Midbrain (tissue), 1 donor: ENCODE measurements at regions not wholly inside any gene's neighbourhood (a gene's known extent, or its start where the extent isn't known, plus 50 kb on each side); places are given as distances from the start of the nearest gene placed in this dataset.

Experiments
- DNase-seq: peaks from one replicate; lab custom pipeline; 2025; lab: John Stamatoyannopoulos, UW

DNA sequence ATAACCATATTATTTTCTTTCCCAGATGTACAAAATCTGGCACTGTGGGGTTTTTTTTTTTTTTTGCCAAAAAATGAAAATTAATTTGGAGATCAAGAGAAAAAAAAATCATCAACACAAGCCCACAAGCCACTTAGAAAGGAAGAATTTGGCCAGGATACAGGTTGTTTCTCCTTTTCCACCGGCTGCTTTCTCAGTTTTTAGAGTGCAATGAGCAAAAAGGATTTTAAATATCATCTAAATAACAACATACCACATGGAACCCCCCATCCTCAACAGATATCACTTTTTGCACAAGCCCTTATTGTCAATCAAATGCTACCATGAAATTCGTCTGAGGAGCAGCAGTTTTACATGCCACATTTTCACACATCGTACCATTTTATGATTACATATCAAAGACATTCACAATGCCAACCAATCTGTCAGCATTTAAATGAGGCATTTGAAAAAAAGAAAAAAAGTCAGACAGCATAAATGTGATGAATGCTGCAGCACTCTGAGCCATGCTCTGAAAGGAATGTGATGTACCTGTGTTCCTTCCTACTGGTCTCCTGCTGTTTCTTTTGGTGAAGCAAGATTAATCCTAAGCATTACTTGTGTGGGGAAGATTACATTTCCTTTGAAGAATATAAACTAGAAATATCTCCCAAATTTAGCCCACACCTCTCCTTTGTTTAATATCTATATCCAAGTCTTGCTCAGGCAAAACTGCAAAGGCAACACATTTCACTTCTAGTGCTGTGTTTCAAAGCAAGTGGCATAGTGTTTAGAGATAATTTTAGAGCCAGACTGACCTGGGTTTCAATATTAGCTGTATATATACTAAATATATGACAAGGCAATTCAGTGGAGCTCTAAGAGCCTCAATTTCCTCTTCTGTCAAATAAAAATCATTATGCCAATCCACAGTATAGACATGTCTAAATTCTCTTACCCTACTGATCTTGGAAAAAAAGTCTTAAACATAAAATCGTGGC is 391.3 kb downstream of the CMPK2 start:
- no peak for DNase-seq

DNA sequence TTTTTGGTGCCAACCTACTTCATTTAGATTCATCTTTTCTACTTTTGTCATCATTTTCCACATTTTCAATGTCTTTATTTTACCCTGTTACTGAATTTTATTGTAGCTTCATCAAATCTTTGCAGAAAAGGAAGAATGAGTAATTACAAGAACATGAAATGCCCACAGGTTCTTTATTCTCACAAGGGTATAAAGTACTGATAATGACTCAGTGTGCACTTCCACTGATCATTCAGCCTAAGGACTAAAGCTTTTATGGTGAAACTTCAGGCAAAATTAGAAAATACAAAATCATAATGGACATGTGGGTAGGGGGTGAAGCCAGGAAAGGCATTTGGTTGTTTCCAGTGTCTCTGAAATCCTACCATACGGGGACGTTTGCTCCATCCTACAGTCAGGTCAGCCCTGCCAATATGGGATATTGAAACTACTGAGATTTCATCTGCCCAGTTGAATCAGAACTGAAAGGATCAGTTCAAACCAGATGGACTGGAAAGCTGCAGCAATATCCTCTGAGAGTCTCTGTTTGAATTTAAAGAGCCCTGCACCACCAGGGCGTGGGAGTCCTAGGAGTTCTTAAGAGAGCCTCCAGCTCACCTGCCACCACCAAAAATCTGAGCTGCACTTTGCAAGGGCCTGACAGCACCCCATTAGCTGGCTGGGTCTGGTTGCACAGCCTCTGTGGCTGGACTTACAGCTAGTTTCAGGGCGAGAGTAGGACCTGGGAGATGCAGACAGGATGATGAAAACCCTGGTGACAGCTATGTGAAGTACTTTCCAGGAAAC is 390.4 kb downstream of the CMPK2 start:
- DNase-seq, result no peak

DNA sequence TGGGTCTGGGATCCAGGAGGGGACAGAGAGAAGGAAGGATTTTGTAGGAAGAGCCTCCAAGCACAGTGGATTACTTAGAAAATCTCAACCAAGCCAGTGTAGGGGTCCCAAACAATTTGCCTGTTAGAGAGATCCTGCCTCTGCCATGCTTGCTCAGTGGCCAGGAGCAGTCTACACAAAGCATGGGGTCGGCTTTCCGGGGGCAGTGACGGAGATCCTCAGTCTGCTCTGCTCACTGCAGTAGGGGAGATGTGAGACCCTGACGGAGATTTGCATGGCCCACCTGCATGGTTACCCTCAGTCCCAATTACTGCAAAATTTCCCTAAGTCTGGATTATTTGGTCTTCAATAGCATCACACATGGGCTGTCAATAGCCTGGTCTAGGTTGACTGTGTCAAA is 385.2 kb downstream of the CMPK2 start:
- no peak for DNase-seq

DNA sequence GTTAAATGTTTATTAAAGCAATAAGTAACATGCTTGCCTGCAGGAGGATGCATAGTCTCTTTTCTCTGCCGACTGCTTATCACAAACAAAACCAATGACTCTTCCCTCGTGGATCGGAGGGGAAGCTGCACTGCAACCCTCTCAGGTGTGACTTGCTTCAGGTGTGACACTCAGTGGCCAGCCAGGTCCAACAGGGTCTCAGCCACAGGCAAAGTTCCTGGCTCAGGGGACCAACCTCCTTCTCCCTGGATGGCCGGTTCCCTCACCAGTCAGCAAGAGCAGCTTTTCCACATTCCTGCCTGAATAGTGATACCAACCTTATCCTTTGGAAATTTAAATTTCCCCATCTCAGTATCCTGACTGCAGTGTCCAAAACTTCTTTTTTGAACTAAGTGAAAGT is 383.5 kb downstream of the CMPK2 start:
- DNase-seq, result no peak

DNA sequence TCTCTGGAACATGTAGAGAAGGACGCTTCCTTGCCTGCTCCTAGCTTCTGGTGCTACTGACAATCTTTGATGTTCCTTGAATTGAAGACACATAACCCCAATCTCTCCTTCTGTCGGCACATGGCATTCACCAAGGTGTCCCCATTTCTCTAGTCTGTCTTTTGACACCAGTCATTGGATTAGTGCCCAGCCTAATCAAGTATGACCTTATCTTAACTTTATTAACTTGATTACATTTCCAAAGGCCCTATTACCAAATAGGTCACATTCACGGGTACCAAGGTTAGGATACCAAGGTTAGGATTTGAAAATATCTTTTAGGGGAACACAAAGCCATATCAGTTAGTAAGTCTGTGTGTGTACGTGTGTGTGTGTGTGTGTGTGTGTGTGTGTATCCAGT is 377.9 kb downstream of the CMPK2 start:
- DNase-seq, result no peak

DNA sequence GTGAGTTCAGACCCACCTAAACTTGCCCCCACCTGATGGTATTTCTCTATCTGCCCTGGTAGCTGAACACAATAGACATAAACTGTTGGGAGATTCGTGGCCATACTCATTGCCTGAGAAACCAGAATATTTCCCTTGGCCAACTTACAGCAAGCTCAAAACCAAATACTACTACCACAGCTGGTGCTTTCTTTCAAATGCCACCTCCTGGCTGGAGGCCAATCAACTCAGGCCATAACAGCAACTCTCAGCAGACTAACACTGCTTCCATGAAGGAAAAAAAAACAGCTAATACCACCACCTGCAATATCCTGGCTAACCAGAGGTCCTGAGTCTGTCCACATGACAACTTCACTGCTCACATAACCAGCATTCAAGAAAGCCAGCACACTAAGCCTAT is 373.1 kb downstream of the CMPK2 start:
- no peak for DNase-seq

DNA sequence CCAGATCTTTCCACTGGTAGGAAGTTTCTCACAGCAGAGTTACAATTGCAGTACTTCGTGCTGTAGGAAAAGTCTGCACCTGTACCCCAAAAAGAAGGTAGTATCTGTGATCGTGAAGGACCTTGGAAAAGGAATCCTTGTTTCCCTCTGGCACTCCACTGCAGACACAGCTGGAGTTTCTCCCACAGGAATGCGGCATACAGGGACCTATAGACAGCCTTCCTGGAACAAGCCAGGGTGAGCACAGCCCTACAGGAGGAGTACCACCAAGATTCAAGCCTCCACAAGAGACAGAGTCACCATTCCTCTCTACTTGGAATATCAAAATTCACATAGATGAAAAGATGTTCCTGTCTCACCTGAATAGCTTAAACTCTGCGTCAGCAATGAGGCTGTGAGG is 372.4 kb downstream of the CMPK2 start:
- DNase-seq, result no peak

DNA sequence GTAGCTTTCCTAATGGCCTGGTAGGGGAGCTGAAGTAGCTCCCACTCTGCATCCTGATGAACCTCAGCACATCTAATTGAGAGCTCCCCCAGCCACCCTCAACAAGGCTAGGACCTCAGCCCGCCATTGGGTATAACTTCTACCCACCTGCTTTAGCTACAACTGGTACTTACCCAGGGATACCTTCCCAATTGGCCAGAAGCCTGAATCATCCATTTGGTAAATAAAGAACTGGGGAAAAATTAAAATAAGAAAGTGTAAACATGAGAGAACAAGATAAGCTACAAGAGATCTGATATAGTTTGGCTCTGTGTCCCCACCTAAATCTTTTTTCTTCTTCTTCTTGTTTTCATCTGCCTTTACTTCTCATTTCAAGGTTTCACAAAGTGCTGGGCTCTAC is 372.0 kb downstream of the CMPK2 start:
- no peak for DNase-seq

DNA sequence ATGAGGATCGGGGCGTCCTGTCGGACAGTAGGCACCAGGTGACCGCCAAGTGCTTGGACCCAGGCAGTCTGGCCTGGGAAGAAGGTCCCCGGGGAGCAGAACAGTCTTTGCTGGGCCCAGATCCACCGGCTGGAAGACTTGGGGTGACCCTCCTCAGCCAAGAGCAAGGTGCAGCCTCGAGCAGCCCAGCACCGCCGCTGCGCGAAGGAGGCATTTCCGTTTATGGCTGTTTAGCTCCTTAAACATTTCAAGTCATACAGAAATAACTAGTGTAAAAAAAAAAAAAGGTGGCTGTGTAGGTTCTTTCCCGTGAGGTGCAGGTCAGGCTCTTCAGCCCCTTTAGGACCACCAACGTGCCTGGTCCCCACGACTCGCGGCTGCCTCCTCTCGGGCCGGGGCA is 370.2 kb downstream of the CMPK2 start:
- no peak for DNase-seq

DNA sequence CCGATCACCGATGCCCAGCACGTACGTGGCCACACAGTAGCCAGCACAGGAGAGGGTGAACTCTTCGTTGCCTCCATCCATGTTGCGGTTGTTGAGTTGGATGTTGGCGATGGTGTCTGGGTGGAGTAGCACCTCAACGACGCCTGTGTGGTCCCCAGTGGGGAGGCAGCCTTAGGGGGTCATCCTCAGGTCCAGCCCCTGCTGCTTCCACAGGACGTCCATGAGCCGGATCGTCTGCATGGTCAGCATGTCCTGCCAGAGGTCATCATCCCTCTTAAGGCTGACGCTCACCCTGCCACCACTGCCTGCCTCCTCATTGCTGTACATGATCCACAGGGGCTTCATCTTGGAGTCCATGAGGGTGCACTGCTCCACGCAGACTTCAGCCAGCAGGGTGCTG is 369.3 kb downstream of the CMPK2 start:
- DNase-seq, result no peak

DNA sequence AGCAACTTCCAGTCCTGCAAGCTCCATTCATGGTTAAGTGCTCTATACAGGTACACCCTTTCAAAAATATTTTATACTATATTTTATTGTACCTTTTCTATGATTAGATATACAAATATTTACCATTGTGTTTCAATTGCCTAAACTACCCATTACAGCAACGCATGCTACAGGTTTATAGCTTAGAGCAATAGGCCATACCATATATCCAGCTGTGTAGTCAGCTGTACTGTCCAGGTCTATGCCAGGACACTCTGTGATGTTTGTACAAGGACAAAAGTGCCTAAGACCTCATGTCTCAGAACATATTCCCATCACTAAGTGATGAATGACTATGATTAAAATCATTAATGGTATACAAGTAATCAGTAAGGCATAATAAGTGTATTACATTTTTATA is 368.7 kb downstream of the CMPK2 start:
- no peak for DNase-seq

DNA sequence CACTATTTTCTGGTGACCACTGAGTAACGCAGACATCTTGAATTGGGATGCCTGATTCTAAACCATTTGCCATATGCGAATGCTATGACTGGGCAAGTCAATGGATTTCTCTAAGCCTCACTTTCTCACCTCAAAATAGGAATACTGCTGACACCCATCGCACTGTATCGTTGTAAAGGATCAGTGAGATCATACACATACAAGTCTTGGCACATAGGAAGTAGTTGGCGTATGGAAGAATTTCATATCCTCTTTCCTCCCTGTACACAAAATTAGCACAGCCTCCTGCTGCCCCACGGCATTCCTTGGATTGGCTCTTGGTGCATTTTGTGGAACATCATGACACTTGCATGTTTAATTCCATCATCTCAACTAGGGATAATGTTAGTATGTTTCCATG is 366.9 kb downstream of the CMPK2 start:
- no peak for DNase-seq

DNA sequence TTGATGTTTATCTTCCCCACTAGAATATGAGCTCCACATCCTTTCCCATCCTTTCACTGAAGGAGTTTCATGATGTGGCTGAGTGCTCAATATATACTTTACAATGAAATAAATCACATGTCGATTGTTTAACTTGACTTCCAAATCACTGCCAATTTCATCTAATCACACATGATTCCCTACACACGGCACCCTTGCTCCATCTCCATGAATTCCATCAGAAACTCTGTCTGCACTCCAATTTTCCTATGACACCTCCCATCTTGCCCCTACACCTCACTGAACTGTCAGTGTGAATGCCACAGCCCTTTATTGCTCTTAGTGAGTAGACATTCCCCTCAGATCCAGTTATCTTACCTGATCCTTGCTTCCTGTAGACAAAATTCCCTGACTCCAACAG is 366.0 kb downstream of the CMPK2 start:
- DNase-seq, result no peak

DNA sequence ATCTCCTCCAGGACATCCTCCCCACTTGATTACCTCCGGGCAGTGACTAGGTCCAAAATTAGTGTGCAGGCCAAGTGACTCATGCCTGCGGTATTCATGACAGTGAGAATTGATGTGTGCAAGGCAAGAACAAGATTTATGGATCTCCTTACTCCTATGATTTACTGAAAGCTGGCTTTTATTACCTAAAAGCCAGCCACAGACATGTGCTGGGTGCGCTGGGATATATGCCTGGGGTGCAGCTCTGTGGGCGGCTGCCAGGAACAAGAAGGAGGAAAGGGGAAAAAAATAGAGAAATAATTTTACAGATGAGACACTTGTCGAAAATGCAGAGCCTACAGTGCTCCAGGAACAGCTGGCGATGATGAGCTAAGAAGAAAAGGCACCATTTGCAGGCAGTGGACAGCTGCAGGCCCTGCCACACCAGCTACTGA is 359.3 kb downstream of the CMPK2 start:
- DNase-seq, result no peak

DNA sequence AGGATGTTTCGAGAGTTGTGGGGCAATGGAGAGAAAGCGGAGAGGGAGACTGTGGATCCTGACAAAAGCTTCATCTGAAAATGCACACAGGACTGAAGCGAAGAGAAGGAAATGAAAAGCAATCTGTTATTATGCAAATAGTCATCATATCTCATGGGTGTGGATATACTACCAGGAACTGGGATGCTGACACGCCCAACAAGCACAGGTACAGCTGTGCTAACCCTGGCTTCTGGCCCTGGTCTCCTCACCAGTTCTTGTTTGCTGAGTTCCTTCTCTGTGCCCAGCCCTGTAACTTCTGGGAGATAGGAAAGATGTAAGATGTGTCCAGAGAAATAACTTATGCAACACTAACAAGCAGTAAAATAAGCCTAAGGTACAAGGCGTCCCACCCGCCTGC is 358.8 kb downstream of the CMPK2 start:
- DNase-seq, result no peak

DNA sequence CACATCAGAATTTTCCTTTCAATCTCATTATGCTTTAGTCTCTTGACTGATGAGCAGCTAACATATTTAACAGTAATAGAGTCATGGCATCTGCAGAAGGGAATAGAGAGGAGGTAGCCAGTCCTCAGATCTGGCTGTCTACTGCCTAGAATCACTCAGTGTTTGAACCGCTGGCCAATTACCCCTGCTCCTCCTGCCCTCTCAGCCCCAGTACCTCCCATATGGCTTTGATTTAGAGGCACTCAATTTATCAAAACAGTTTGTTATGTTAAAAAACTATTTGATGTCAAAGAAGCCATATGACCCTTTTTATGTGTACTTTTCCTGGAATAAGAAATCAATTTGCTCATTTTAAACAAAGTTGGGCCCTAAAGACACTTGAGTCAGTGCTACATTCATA is 355.2 kb downstream of the CMPK2 start:
- DNase-seq, result no peak

DNA sequence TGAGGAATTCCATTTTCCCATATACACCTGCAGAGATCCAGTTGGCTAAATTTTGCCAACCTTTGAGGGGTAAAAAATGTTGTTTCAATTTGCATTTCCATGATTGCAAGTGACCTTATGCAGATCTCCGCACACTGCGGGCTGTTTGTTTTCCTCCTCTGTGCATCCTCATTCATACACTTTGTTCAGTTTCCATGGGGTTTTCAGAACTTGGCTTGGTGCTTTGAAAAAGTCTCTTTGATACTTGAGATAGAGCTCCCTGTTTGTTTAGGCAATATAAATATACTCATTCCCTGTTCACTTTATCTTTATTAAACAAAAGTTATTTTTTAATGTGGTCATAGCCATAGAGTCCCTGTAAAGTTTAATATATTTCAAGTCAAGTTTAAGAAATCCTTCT is 353.1 kb downstream of the CMPK2 start:
- no peak for DNase-seq

DNA sequence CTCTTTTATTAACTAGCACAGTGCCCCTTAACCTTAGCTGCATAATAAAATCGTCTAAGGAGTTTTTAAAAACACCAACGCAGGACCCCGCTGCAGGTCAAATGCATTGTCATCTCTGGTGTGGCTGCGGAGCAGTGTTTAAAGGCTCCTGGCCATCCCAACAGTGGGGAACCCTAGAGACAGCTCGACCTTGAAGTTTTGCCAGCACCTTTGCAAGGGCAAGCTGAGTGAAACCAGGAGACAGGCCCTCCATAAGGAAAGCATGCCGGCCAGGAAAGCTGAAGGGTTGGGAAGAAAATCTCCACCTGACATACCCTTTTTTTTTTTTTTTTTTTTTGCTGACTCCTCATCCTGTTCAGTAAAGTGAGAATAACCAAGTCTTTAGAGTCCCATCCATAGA is 349.0 kb downstream of the CMPK2 start:
- no peak for DNase-seq

DNA sequence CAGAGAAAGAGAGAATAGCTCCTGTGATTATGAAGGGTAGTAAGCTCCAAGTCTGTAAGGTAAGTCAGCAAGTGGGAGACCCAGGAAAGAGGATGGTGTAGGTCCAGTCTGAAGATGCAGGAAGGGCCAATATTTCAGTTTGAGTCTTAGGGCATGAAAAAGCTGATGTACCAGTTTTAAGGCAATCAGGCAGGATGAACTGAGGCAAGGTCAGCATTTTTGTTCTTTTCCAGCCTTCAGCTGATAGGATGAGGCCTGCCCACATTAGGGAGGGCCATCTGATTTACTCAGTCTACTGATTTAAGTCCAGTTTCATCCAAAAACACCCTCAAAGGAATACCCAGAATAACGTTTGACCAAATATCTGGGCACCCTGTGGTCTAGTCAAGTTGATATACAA is 347.3 kb downstream of the CMPK2 start:
- DNase-seq, result no peak

DNA sequence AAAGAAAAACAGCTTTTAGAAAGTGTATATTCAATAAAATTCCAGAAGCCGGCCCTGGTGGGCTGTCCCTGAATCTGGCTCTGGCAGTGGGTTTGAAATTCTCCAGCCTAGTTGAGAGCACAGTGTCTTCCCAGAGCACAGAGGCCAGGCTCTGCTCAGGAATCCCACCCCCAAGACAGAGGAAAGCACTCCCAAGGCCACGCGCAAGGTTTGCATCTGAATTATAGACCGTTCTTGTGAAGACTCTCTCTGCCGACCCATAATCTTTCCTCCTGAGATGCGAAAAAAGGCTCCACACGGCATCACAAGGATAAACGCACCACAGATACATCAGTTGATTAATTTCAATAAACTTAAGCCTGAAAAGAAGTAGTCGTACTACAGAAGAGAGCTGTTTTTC is 342.2 kb downstream of the CMPK2 start:
- DNase-seq, result no peak

DNA sequence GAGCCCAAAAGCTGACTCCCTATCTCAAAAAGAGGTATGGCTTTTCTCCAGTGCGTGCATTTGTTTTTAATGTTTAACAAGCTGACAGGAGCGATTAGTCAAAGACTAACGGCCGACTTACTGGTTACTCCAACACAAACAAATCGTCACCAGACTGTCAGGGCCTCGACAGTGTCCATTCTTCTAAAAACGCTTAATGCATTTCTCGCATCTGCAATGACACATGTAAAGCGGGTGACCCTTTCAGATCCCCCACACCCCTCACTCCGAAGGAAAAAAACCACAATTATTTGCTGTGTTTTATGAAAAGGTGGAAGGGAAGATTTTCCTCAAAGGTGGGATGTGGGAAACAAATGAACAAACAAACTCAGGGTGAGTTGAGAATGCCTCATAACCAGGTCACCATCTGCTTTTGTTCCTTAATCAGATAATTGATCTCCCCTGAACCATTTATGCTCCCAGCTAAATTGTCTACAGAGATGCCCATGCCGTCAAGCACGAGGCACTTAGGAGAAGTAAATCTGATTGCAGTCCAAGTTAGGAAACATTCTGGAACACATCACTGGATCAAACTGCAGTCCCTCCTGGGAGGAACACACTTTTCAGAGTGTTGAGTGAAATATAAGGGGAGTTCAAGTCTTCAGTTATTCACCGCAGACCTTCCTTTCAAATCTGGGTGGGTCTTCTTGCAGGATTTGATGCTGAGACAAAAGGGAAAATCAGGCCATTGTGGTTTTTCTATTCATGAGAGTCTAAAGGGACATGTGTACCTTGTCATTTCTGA is 340.8 kb downstream of the CMPK2 start:
- DNase-seq, result no peak

DNA sequence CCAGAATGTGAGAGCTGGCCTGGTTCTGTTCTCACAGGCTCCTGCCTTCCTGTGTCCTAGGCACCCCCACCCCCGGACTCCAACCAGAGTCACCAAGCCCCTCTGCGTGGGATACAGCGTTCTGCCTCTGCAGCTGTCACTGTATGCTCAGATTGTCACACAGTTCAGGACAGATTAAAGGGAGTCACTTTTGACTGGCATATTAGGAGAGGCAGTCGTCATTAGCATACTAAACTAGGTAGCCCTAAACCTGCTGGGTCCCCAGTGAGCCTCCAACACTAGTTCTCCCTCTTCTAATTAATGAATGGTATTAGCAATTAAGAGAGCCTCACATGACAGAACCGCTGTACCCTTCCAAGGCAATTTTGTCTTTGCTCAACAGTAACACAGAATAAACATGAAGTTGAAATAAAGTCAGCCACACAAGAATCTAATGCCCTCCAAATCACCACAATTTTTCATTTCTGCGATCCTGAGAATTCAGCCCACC is 340.2 kb downstream of the CMPK2 start:
- no peak for DNase-seq
